ENCODE measurements at regions not wholly inside any gene's neighbourhood (a gene's known extent, or its start where the extent isn't known, plus 50 kb on each side); places are given as distances from the start of the nearest gene placed in this dataset.

GRCh38 chr12:90010089-90010488 is 301.5 kb upstream of the ATP2B1 start:
- intact Hi-C loops (cut with DNase I), result no loop called here
- no peak for ATAC-seq

GRCh38 chr12:90008277-90008676 is 299.6 kb upstream of the ATP2B1 start:
- Histone ChIP-seq H3K4me1 (no peaks in the 10 kb centered on the region), H3K9me3 (no peaks in the 10 kb centered on the region), H3K36me3 (no peaks in the 10 kb centered on the region), H3K27me3 (no peaks in the 10 kb centered on the region), H3K4me3 (no peak overlapping the region), H3K27ac (no peak overlapping the region)
- intact Hi-C loops (cut with DNase I), result no loop called here
- WGBS, 4 donors, result 73 to 81% (median 80%) methylated on average over 3 of the region's 3 CpGs
- ATAC-seq (no peak), DNase-seq (no peak)
- TF ChIP-seq POLR2A (IDR thresholded peaks at IDR 0.05) (no peak), CTCF (IDR thresholded peaks at IDR 0.05) (no peak)

More at GRCh38 chr12:90010089-90010488, 301.5 kb upstream of the ATP2B1 start:
- WGBS, 4 donors, result 80 to 98% (median 95%) methylated on average over 3 of the region's 3 CpGs
- Histone ChIP-seq H3K4me3 (no peak overlapping the region), H3K36me3 (no peaks in the 10 kb centered on the region), H3K27me3 (no peaks in the 10 kb centered on the region), H3K27ac (no peak overlapping the region), H3K4me1 (peaks cover 0 to 1% (median 0%) of the 10 kb centered on the region in 12 donors), H3K9me3 (no peaks in the 10 kb centered on the region)
- no peak for DNase-seq
- TF ChIP-seq CTCF (IDR thresholded peaks at IDR 0.05) (peak in 1 of 12 donors; percentile 26), POLR2A (IDR thresholded peaks at IDR 0.05) (no peak)

- H3K4me1 ChIP-seq, result no peaks in the 10 kb centered on the region
- 33 to 39% (median 36%) methylated on average over 5 of the region's 5 CpGs for WGBS, 4 donors
- ATAC-seq (no peak), DNase-seq (no peak)
- H3K36me3 ChIP-seq, result no peaks in the 10 kb centered on the region
- TF ChIP-seq CTCF (IDR thresholded peaks at IDR 0.05) (no peak), POLR2A (IDR thresholded peaks at IDR 0.05) (no peak)
- no peak overlapping the region for H3K27ac ChIP-seq
- intact Hi-C loops (cut with DNase I), result no loop called here
- no peaks in the 10 kb centered on the region for H3K27me3 ChIP-seq
- no peak overlapping the region for H3K4me3 ChIP-seq
- H3K9me3 ChIP-seq, result no peaks in the 10 kb centered on the region
Measured at GRCh38 chr12:90004319-90005074, 295.9 kb upstream of the ATP2B1 start.

GRCh38 chr12:90003688-90004087 is 295.1 kb upstream of the ATP2B1 start:
- 85 to 97% (median 95%) methylated on average over 1 of the region's 1 CpG for WGBS, 4 donors
- intact Hi-C loops (cut with DNase I), result no loop called here
- no peaks in the 10 kb centered on the region for H3K27me3 ChIP-seq

More at GRCh38 chr12:90003688-90004087, 295.1 kb upstream of the ATP2B1 start:
- H3K36me3 ChIP-seq, result no peaks in the 10 kb centered on the region
- no peak overlapping the region for H3K27ac ChIP-seq
- no peaks in the 10 kb centered on the region for H3K9me3 ChIP-seq
- no peaks in the 10 kb centered on the region for H3K4me1 ChIP-seq
- DNase-seq (no peak), ATAC-seq (no peak)
- TF ChIP-seq POLR2A (IDR thresholded peaks at IDR 0.05), result no peak
- no peak for TF ChIP-seq CTCF (IDR thresholded peaks at IDR 0.05)
- H3K4me3 ChIP-seq, result no peak overlapping the region

Measured in heart left ventricle (tissue), 16 donors.